Progenitor cell of endocrine pancreas (in vitro differentiated cells): ENCODE measurements at regions not wholly inside any gene's neighbourhood (a gene's known extent, or its start where the extent isn't known, plus 50 kb on each side); places are given as distances from the start of the nearest gene placed in this dataset.

ENCODE experiments used
- DNase-seq: peaks from one replicate; pipeline ENCODE4 v3.0.0; 2021; ENCODE audit warnings: low spot score; ENCODE audit not compliant: unreplicated experiment
- H3K27ac Mint-ChIP-seq: 2 replicates; pipeline ENCODE4 v1.8.0; 2021; ENCODE audit warnings: mild to moderate bottlenecking, moderate library complexity, mixed read lengths
- H3K27me3 Mint-ChIP-seq: 2 replicates; pipeline ENCODE4 v1.8.0; 2021; ENCODE audit warnings: mixed read lengths
- H3K36me3 Mint-ChIP-seq: 2 replicates; pipeline ENCODE4 v1.8.0; 2022; ENCODE audit warnings: mixed read lengths; ENCODE audit not compliant: insufficient read depth
- H3K4me1 Mint-ChIP-seq: 2 replicates; pipeline ENCODE4 v1.8.0; 2021; ENCODE audit warnings: low read depth, mixed read lengths
- H3K4me3 Mint-ChIP-seq: 2 replicates; pipeline ENCODE4 v1.8.0; 2021; ENCODE audit warnings: low read depth, mild to moderate bottlenecking, moderate library complexity, mixed read lengths
- H3K9me3 Mint-ChIP-seq: 2 replicates; pipeline ENCODE4 v1.8.0; 2021; ENCODE audit warnings: low read depth, mixed read lengths
- CTCF ChIP-seq: fragments of 200-600 bp; sonication (generic); IDR thresholded peaks from one replicate; pipeline ENCODE4 v1.5.0; 2021; ENCODE audit warnings: antibody characterized with exemption, mild to moderate bottlenecking; ENCODE audit not compliant: unreplicated experiment

DNA sequence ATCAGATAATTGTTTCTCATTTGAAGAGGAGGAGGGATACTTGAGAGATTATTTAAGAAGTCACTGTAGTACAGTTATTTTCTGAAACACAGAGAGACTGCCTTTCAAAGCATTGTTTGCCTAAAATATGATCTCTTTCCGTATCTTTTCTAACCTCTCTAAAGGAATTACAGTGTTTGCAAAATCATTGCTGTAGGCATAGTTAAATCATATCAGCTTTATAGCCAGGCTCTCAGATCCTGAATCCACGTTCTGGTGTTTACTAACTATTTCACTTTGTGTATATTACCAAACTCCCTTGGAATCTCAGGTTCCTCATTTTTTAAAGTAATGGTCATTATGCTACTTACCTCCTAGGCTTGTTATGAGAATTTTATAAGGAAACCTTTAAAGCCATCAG is 1151.6 kb upstream of the CDH9 start:
- no peak overlapping the region for H3K4me3 Mint-ChIP-seq
- H3K36me3 Mint-ChIP-seq, result no peaks in the 10 kb centered on the region
- H3K27ac Mint-ChIP-seq, result no peak overlapping the region
- no peak for DNase-seq
- no peaks in the 10 kb centered on the region for H3K9me3 Mint-ChIP-seq
- no peaks in the 10 kb centered on the region for H3K27me3 Mint-ChIP-seq
- no peaks in the 10 kb centered on the region for H3K4me1 Mint-ChIP-seq
- TF ChIP-seq CTCF, result no peak

DNA sequence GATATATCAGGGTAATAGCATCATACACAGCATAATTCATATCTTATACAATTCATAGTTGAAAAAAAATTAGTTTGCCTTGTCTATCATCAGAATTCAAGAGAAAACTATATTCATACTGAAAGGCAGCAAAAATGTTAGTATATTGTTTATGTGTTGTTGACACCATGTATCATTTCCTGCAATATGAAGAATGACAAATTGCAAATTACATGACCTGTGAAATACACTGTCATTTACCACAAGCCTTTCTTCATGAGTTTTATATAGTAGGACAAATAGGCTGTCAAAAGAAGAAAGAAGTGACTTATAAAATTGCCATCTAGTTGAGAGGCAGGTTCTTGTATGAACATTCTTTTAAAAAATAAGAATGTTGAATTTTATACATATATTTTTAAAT is 1136.3 kb upstream of the CDH9 start:
- H3K9me3 Mint-ChIP-seq, result no peaks in the 10 kb centered on the region
- DNase-seq, result no peak
- H3K4me3 Mint-ChIP-seq, result no peak overlapping the region
- TF ChIP-seq CTCF, result no peak
- no peak overlapping the region for H3K27ac Mint-ChIP-seq
- H3K36me3 Mint-ChIP-seq, result no peaks in the 10 kb centered on the region
- no peaks in the 10 kb centered on the region for H3K27me3 Mint-ChIP-seq
- no peaks in the 10 kb centered on the region for H3K4me1 Mint-ChIP-seq

DNA sequence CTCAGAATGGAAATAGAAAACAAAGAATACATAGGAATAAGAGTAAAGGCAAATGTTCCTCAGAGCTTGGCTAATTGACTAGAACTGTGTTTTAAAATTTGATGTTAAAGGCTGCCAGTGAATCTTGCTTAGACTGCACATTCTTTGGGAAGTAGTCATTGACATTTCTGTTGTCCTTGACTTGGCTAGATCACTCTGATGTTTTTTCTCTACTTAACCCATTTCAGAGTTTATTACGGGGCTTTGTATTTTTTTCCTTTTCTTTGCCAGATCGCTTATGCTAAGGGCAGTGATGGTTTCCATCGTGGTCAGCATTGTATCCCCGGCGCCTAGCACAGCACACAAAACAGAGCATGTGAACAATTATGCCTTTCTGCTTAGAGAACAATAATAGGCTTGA is 1126.7 kb upstream of the CDH9 start:
- DNase-seq, result no peak
- H3K4me1 Mint-ChIP-seq, result no peaks in the 10 kb centered on the region
- no peak for TF ChIP-seq CTCF
- H3K36me3 Mint-ChIP-seq, result no peaks in the 10 kb centered on the region
- H3K4me3 Mint-ChIP-seq, result no peak overlapping the region
- no peaks in the 10 kb centered on the region for H3K9me3 Mint-ChIP-seq
- H3K27me3 Mint-ChIP-seq, result no peaks in the 10 kb centered on the region
- H3K27ac Mint-ChIP-seq, result no peak overlapping the region

DNA sequence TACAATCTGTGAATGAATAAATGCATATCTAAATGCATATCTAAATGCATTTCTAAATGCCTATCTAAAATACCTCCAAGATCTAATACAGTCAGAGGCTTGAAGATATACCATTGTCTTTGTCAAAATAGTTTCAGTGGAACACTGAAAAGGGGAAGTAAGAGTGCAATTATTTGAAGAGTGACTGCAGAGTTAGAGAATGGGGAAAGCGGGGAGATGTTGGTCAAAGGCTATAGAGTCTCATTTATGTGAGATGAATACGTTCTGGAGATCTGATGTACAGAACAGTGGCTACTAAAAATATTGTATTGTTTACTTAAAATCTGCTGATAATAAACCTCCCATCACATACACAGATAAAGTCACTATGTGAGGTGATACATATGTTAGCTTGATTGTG is 1126.2 kb upstream of the CDH9 start:
- Mint-ChIP-seq H3K36me3 (no peaks in the 10 kb centered on the region), H3K27me3 (no peaks in the 10 kb centered on the region), H3K4me1 (no peaks in the 10 kb centered on the region), H3K9me3 (no peaks in the 10 kb centered on the region), H3K27ac (no peak overlapping the region), H3K4me3 (no peak overlapping the region)
- no peak for TF ChIP-seq CTCF
- no peak for DNase-seq

GRCh38 chr5:28156981-28157380 is 1118.6 kb upstream of the CDH9 start:
- Mint-ChIP-seq H3K4me3 (no peak overlapping the region), H3K4me1 (no peaks in the 10 kb centered on the region), H3K27ac (no peak overlapping the region), H3K9me3 (no peaks in the 10 kb centered on the region), H3K27me3 (no peaks in the 10 kb centered on the region), H3K36me3 (no peaks in the 10 kb centered on the region)
- no peak for TF ChIP-seq CTCF
- DNase-seq, result no peak

DNA sequence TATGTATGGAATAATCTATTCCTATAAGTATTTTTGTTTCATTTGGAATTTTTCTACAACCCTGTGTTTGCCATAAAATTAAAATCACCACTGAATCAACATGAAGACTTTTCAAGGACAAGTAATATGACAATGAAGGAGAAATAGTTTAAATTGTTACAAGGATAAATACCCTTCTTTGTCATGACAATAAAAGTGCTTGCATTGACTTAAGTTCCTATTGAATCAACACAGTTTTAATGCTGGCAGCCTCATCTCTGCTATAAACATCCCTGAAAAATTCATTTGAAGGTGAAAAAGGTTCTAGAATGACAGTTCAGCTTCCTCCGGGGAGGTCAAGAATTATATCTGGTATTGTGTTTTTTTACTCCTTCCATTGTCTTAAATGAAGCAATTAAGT is 1105.1 kb upstream of the CDH9 start:
- Mint-ChIP-seq H3K9me3 (peaks cover 7% of the 10 kb centered on the region), H3K4me3 (no peak overlapping the region), H3K4me1 (no peaks in the 10 kb centered on the region), H3K27me3 (no peaks in the 10 kb centered on the region), H3K27ac (no peak overlapping the region), H3K36me3 (no peaks in the 10 kb centered on the region)
- TF ChIP-seq CTCF, result no peak
- no peak for DNase-seq
